ENCODE measurements at regions not wholly inside any gene's neighbourhood (a gene's known extent, or its start where the extent isn't known, plus 50 kb on each side); places are given as distances from the start of the nearest gene placed in this dataset.

- Histone ChIP-seq H3K9me3 (ENCODE audit: low read length) (no peaks in the 10 kb centered on the region), H3K4me2 (ENCODE audit: low read length) (peak overlapping the region; percentile 51; the same call in 1 of the 2 replicates), H3K27ac (ENCODE audit: low read length) (peak overlapping the region; percentile 55), H4K20me1 (ENCODE audit: low read length) (no peaks in the 10 kb centered on the region), H3F3A (ENCODE audit: low read length, unreplicated experiment) (no peaks in the 10 kb centered on the region), H3K4me3 (ENCODE audit: low read length) (no peak overlapping the region), H3K36me3 (ENCODE audit: low read depth, low read length) (no peaks in the 10 kb centered on the region), H3K79me2 (ENCODE audit: low read length) (no peaks in the 10 kb centered on the region), H2AFZ (ENCODE audit: low read length) (no peak overlapping the region), H3K27me3 (ENCODE audit: low read length) (no peaks in the 10 kb centered on the region), H3K4me1 (ENCODE audit: insufficient read depth, low read length) (peaks cover 10% of the 10 kb centered on the region), H3K9me2 (replicated peaks; ENCODE audit: low read length) (no peaks in the 10 kb centered on the region), H3K9ac (ENCODE audit: low read length) (no peak overlapping the region)
- peak; percentile 52 for DNase-seq
- CTCF ChIA-PET = no interaction called here
- no TSS peak for BruUV-seq (replicated peaks)
- intact Hi-C loops (cut with micrococcal nuclease) = no loop called here
- ATAC-seq = peak; percentile 45
- TF ChIP-seq CTCF (conservative IDR thresholded peaks at IDR 0.05; ENCODE audit: low read depth, low read length) = no peak
- no peak for TF ChIP-seq EZH2 (IDR thresholded peaks at IDR 0.05; ENCODE audit: low read length, unreplicated experiment)
- TF ChIP-seq EZH2phosphoT487 (IDR thresholded peaks at IDR 0.05; ENCODE audit: borderline replicate concordance, low read length) = no peak
- POLR2A ChIA-PET (ENCODE audit: unreplicated experiment) = interaction anchor here (0.6 kb wide), 1 partner anchor 286 kb away, joined by 3 read pairs; no protein-coding TSS in a partner anchor
Measured at GRCh38 chr10:3995302-3996210, 210.5 kb upstream of the KLF6 start.

- Histone ChIP-seq H3K36me3 (ENCODE audit: low read depth, low read length) (no peaks in the 10 kb centered on the region), H3K79me2 (ENCODE audit: low read length) (no peaks in the 10 kb centered on the region), H3F3A (ENCODE audit: low read length, unreplicated experiment) (no peaks in the 10 kb centered on the region), H3K9ac (ENCODE audit: low read length) (no peak overlapping the region), H4K20me1 (ENCODE audit: low read length) (no peaks in the 10 kb centered on the region), H3K9me2 (replicated peaks; ENCODE audit: low read length) (no peaks in the 10 kb centered on the region), H3K27ac (ENCODE audit: low read length) (no peak overlapping the region), H3K27me3 (ENCODE audit: low read length) (no peaks in the 10 kb centered on the region), H3K4me1 (ENCODE audit: insufficient read depth, low read length) (peaks cover 13% of the 10 kb centered on the region), H3K4me3 (ENCODE audit: low read length) (no peak overlapping the region), H2AFZ (ENCODE audit: low read length) (no peak overlapping the region), H3K9me3 (ENCODE audit: low read length) (no peaks in the 10 kb centered on the region), H3K4me2 (ENCODE audit: low read length) (no peak overlapping the region)
- ChIA-PET POLR2A (ENCODE audit: unreplicated experiment) (no interaction called here), CTCF (no interaction called here)
- no peak for TF ChIP-seq EZH2phosphoT487 (IDR thresholded peaks at IDR 0.05; ENCODE audit: borderline replicate concordance, low read length)
- TF ChIP-seq CTCF (conservative IDR thresholded peaks at IDR 0.05; ENCODE audit: low read depth, low read length) = no peak
- no peak for TF ChIP-seq EZH2 (IDR thresholded peaks at IDR 0.05; ENCODE audit: low read length, unreplicated experiment)
- ATAC-seq = no peak
- DNase-seq = no peak
- BruUV-seq (replicated peaks) = no TSS peak
- intact Hi-C loops (cut with micrococcal nuclease) = no loop called here
Measured at GRCh38 chr10:3992382-3993178, 207.6 kb upstream of the KLF6 start.

Data from PC-3 (cell line).